K562 (cell line): ENCODE measurements at regions not wholly inside any gene's neighbourhood (a gene's known extent, or its start where the extent isn't known, plus 50 kb on each side); places are given as distances from the start of the nearest gene placed in this dataset.

Source experiments
- BRCA1 ChIP-seq, 2 experiments: fragments of 450-650 bp in 1 of 2; sonication (generic) in 1 of 2; formaldehyde crosslinking in 1 of 2; IDR thresholded peaks; 2 replicates each; pipeline versions ENCODE4 v1.5.0 to v1.6.1; 2017 to 2020; ENCODE audit warnings: mild to moderate bottlenecking in 1 of 2, missing genetic modification reagents in 1 of 2
- DNMT1 ChIP-seq: fragments of 450-650 bp; IDR thresholded peaks from 2 replicates; pipeline ENCODE4 v1.6.1; 2016; ENCODE audit warnings: antibody characterized with exemption, mild to moderate bottlenecking
- KLF16 ChIP-seq: IDR thresholded peaks from 2 replicates; pipeline ENCODE4 v1.6.1; 2016; ENCODE audit warnings: antibody characterized with exemption
- POLR2A ChIP-seq: fragments of 450-650 bp; conservative IDR thresholded peaks from 2 replicates; pipeline ENCODE4 v1.6.1; 2016
- POU5F1 ChIP-seq: fragments of 150-350 bp; IDR thresholded peaks from 2 replicates; pipeline ENCODE4 v1.6.1; 2014; ENCODE audit warnings: borderline replicate concordance, low read length, low read depth, mild to moderate bottlenecking; ENCODE audit not compliant: partially characterized antibody
- RCOR1 ChIP-seq, 2 experiments: IDR thresholded peaks; 2 replicates each; pipeline ENCODE4 v1.6.1; 2012; ENCODE audit warnings: low read depth in 2 of 2, low read length in 2 of 2, borderline replicate concordance in 1 of 2, improper control_type of control experiment in 1 of 2
- RNF2 ChIP-seq: sonication (generic); IDR thresholded peaks from 2 replicates; pipeline ENCODE4 v1.6.1; 2016
- YBX1 ChIP-seq: fragments of 450-650 bp; IDR thresholded peaks from 2 replicates; pipeline ENCODE4 v1.7.1; 2016; ENCODE audit warnings: mild to moderate bottlenecking
- ZNF263 ChIP-seq: sonication (generic); formaldehyde crosslinking; IDR thresholded peaks from 2 replicates; pipeline ENCODE4 v1.8.0; 2022; ENCODE audit warnings: mild to moderate bottlenecking, missing genetic modification reagents, borderline replicate concordance
- TF ChIP-seq, protein P1 (sequence below): sonication (generic); formaldehyde crosslinking; IDR thresholded peaks from 2 replicates; pipeline ENCODE4 v1.8.1; 2023; ENCODE audit warnings: missing genetic modification reagents, mild to moderate bottlenecking, borderline replicate concordance
- TF ChIP-seq, protein P2 (sequence below): sonication (generic); formaldehyde crosslinking; IDR thresholded peaks from 2 replicates; pipeline ENCODE4 v1.8.0; 2023; ENCODE audit warnings: mild to moderate bottlenecking, missing genetic modification reagents
- TF ChIP-seq, protein P3 (sequence below): sonication (generic); formaldehyde crosslinking; IDR thresholded peaks from 2 replicates; pipeline ENCODE4 v1.9.0; 2022; ENCODE audit warnings: mild to moderate bottlenecking, missing genetic modification reagents

DNA sequence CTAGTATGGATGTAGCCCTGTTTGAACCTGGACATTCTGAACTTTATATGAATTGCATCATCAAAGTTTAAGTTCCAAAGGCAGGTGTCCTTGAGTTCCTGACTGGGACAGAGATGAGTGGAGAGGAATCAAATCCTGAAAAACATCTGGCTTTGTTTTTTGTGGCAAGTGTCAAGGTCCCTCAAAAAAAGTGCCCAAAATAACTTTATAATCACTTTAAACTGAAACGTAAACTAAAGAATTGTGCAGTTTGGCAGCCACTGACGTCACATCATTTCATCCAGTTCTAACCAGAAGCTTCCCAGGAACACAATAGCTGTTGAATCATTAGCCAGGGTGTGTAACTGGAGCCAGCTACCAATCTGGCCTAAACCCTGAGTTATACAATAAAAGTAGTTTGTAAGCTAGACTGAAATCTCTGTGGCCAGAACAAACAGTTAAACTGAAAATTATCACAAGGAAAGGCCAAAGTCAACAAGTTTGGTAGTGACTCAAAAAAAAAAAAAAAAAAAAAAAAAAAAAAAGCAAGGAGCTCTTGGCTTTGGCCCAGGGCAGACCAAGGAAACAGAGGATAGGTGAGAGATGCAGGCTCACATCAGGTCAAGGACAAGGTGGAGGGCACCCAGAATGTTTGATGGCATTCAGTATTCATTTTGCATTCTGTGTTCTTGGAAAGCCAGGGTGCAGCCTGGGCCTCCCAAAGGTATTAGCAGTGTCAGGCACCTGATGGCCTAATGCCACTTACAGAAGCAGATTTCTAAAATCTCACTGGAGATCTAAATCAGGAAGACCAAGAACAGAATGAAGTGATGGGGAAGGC is 74.3 kb downstream of the TNFSF18 start:
- no peak for TF ChIP-seq POLR2A
- TF ChIP-seq, protein P1, sequence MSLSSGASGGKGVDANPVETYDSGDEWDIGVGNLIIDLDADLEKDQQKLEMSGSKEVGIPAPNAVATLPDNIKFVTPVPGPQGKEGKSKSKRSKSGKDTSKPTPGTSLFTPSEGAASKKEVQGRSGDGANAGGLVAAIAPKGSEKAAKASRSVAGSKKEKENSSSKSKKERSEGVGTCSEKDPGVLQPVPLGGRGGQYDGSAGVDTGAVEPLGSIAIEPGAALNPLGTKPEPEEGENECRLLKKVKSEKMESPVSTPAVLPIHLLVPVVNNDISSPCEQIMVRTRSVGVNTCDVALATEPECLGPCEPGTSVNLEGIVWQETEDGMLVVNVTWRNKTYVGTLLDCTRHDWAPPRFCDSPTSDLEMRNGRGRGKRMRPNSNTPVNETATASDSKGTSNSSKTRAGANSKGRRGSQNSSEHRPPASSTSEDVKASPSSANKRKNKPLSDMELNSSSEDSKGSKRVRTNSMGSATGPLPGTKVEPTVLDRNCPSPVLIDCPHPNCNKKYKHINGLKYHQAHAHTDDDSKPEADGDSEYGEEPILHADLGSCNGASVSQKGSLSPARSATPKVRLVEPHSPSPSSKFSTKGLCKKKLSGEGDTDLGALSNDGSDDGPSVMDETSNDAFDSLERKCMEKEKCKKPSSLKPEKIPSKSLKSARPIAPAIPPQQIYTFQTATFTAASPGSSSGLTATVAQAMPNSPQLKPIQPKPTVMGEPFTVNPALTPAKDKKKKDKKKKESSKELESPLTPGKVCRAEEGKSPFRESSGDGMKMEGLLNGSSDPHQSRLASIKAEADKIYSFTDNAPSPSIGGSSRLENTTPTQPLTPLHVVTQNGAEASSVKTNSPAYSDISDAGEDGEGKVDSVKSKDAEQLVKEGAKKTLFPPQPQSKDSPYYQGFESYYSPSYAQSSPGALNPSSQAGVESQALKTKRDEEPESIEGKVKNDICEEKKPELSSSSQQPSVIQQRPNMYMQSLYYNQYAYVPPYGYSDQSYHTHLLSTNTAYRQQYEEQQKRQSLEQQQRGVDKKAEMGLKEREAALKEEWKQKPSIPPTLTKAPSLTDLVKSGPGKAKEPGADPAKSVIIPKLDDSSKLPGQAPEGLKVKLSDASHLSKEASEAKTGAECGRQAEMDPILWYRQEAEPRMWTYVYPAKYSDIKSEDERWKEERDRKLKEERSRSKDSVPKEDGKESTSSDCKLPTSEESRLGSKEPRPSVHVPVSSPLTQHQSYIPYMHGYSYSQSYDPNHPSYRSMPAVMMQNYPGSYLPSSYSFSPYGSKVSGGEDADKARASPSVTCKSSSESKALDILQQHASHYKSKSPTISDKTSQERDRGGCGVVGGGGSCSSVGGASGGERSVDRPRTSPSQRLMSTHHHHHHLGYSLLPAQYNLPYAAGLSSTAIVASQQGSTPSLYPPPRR = no peak
- TF ChIP-seq ZNF263 (CRISPR knock-in tag) = no peak
- TF ChIP-seq, protein P2, sequence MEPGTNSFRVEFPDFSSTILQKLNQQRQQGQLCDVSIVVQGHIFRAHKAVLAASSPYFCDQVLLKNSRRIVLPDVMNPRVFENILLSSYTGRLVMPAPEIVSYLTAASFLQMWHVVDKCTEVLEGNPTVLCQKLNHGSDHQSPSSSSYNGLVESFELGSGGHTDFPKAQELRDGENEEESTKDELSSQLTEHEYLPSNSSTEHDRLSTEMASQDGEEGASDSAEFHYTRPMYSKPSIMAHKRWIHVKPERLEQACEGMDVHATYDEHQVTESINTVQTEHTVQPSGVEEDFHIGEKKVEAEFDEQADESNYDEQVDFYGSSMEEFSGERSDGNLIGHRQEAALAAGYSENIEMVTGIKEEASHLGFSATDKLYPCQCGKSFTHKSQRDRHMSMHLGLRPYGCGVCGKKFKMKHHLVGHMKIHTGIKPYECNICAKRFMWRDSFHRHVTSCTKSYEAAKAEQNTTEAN = no peak
- no peak for TF ChIP-seq RNF2
- TF ChIP-seq, protein P3, sequence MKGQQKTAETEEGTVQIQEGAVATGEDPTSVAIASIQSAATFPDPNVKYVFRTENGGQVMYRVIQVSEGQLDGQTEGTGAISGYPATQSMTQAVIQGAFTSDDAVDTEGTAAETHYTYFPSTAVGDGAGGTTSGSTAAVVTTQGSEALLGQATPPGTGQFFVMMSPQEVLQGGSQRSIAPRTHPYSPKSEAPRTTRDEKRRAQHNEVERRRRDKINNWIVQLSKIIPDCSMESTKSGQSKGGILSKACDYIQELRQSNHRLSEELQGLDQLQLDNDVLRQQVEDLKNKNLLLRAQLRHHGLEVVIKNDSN (CRISPR knock-in tag) = no peak
- no peak for TF ChIP-seq YBX1
- no peak for TF ChIP-seq POU5F1
- TF ChIP-seq DNMT1 = no peak
- no peak for TF ChIP-seq KLF16
- no peak for TF ChIP-seq RCOR1 (IDR thresholded peaks at IDR 0.05; ENCODE audit: borderline replicate concordance in 1 of 2, low read depth in 2 of 2, low read length in 2 of 2)
- no peak for TF ChIP-seq BRCA1 (IDR thresholded peaks at IDR 0.05)
- no peak for TF ChIP-seq BRCA1 (CRISPR knock-in tag; IDR thresholded peaks at IDR 0.05)
